Left colon (tissue), 2 donors: ENCODE measurements at regions not wholly inside any gene's neighbourhood (a gene's known extent, or its start where the extent isn't known, plus 50 kb on each side); places are given as distances from the start of the nearest gene placed in this dataset.
"Not testable (repeated sequence)": the region's sequence is repeated elsewhere in the genome, so short reads cannot be mapped to it uniquely, and the experiment has no call there.

Experiments
- ATAC-seq: fragments of 200-7000 bp; cut with Tn5 transposase; one replicate; pipeline ENCODE4 v1.9.1; 2020; ENCODE audit warnings: mild to moderate bottlenecking, moderate library complexity
- DNase-seq, 2 donors: peaks; one replicate each; pipeline ENCODE4 v3.0.0-alpha.2; 2020
- intact Hi-C, 2 donors: fragments of 100-400 bp; cut with DNase I in 1 of 2; cut with micrococcal nuclease in 1 of 2; formaldehyde crosslinking; loops; one replicate each; pipeline versions ENCODE4 v1.11.2 to v1.14.0; 2022; cut with DNase I, micrococcal nuclease
- donor health status: DM: no; HTN: no; CAD: no.
- donor health status: DM: yes; HTN: yes; CAD: no.

- ATAC-seq (no peak), DNase-seq (no peak)
- intact Hi-C loops, result no loop called here
Measured at GRCh38 chr9:85876628-85877027, 64.3 kb upstream of the NAA35 start.

GRCh38 chr9:85878872-85879597, 61.9 kb upstream of the NAA35 start:
- DNase-seq, intact Hi-C loops, ATAC-seq: not testable (repeated sequence)

GRCh38 chr9:85880507-85880906, 60.4 kb upstream of the NAA35 start:
- ATAC-seq, result not testable (repeated sequence)

GRCh38 chr9:85884256-85884655, 56.7 kb upstream of the NAA35 start:
- intact Hi-C loops, result no loop called here
- DNase-seq, result no peak
- ATAC-seq, result no peak

More at GRCh38 chr9:85880507-85880906, 60.4 kb upstream of the NAA35 start:
- DNase-seq, intact Hi-C loops: not testable (repeated sequence)

- ATAC-seq, result no peak
- DNase-seq, result no peak
- intact Hi-C loops, result no loop called here
Measured at GRCh38 chr9:85890962-85891361, 50.0 kb upstream of the NAA35 start.
